ENCODE measurements at regions not wholly inside any gene's neighbourhood (a gene's known extent, or its start where the extent isn't known, plus 50 kb on each side); places are given as distances from the start of the nearest gene placed in this dataset.

DNA sequence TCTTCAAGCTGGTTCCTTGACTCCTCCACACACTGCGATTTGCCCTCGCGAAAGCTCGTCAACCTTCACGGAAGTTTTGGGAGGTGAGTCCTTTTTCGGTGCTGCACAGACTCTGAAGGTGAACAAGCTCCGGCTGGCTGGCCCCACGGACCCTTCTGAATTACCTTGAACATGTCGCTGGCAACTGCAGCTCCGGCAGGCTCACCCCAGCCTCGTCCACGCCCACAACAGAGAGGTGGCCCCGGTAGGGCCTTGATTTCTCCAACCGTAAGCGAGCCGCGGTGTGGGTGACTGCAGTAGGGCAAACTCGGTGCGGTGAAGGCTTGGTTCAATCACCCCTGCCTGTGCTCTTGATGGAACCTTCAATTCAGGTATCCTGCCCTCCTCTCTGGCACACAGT lies 1020.7 kb upstream of the GOT2 start:
- no peak for DNase-seq

DNA sequence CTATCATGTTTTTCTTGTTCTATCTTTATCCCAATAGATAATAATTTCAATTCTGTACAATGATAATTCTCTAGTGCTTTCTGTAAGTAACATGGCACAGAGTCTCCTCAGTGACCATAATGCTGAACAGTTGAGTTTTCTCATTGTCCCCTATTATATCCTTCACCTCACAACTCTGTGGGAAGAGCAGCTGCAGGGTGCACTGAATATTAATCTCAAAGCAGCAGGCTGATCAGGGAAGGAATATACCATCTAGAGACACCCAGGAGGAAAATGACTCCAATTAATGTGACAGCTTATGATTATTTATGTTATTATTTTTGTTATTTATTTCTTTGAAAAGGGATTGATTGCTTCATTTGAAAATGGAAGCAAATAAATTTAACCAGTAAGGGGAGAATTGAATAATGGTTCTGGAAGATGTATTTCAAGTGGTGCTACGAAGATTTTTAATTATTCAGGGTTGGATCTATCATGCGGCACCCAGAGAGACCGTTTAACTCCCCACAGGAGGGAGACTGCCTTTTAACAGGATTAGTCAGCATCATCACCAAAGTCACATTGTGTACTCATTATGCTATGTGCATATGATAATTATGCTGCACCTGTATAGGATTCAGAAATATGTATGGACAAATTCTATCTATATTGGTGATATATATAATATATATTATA lies 1015.7 kb upstream of the GOT2 start:
- DNase-seq = no peak

- no peak for DNase-seq
Measured at GRCh38 chr16:59748531-59748930, 1014.4 kb upstream of the GOT2 start.

- DNase-seq = no peak
Measured at GRCh38 chr16:59743504-59743903, 1009.4 kb upstream of the GOT2 start.

GRCh38 chr16:59740858-59741257 lies 1006.7 kb upstream of the GOT2 start:
- DNase-seq = no peak

DNA sequence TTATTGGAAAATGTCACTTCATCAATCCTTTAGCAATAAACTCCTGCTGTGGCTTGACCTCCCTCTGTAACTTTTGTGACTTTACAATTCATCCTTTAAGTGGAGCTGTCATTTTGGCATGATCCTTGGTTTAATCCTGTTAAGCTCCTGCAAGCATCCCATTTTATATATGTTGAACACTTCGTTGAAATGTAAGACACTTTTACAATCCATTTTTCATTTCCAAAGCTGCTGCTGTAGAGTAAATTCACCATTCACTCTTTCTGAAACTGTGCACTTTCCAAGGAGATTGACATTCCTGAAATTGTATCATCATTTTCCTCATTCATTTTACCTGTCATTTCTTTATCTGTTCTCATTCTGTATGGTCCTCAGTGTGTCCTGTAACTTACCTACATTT lies 1003.2 kb upstream of the GOT2 start:
- DNase-seq = no peak

DNA sequence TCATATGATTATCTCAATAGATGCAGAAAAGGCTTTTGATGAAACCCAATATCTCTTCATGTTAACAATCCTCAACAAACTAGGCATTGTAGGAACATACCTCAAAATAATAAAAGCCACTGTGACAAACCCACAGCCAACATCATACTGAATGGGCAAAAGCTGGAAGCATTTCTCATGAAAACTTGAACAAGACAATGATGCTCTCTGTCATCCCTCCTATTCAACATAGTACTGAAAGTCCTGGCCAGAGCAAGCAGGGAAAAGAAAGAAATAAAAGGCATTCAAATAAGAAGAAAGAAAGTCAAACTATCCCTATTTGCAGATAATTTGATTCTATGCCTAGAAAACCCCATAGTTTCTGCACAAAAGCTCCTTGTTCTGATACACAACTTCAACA lies 999.2 kb upstream of the GOT2 start:
- no peak for DNase-seq

DNA sequence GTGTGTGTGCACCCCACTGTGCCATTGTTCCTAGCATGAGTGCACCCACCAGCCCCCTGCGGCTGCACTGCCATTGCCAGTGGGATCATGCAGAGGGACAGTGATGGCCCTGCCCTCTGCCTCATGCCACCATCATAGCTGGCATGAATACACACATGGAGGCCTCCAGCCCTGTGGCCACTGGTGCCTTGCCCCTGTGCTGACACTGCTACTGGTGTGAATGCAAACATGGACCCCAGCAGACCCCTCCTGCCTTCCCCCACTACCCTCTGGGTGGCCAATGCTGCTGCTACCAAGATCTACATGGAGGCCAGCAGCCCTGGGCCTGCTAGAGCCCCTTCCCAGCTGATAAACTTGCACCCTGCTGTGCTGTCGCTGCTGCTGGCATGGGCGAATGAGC lies 995.5 kb upstream of the GOT2 start:
- no peak for DNase-seq

DNA sequence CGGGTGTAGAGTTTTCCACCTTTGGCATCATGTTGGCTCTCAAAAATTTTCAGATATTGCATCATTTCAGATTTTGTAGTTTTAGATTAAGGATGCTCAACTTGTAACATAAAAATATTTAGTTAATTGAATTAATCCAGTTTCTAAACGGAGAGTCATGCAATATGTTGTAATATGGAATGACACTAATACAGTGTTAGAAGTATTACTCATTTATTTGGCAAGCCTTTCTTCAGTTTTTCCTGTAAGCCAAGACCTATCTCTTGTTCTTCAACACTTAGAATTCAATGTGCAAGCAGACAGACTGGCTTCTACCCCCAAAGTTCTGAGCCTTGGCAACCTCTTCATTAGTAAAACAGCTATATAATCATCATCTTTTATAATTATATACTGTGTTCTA lies 985.0 kb upstream of the GOT2 start:
- no peak for DNase-seq

GRCh38 chr16:59707436-59708226 lies 973.5 kb upstream of the GOT2 start:
- DNase-seq = no peak

DNA sequence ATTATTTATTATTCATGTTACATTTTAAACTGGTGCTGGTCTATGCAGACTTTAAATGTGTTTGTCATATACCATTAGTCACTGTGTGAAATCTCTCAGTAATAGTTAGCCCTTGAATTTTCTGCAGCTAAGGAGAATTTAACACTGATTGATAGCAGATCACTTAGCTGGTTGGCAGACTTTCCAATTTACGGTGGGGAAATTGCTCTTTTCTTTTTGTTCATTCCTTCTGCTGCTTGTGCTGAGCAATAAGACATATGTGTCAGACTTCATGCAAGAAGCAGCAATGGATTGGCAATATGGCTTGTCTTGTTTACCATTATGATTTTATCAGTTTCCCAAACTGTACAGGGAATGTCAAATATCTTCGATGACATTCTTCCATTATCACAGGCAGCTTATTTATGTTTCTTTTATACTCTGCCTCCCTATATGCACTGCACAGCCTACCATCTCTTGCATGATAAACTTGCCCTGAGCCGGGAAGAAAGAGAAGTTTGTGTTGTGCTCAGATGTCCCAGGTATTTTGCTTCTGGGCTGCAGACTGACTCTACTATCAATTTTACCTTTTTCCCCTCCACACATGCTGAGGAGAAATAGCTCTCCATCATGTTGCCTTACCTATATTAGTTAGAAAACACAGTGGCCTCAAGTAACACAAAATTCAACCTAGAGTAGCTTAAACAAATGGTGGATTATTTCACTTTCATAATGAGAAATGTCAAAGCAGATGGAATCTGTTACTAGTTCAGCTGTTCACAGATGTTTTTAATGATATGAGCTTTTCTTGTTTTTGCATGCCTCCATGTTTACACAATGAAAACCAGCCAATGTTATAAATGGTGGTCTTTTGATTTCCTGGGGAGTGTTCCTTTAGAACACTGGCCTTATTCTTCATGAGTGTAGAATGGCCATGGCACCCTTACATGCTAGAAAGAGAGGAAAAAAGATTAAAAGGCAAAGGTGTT lies 968.1 kb upstream of the GOT2 start:
- DNase-seq = no peak

GRCh38 chr16:59699786-59700185 lies 965.7 kb upstream of the GOT2 start:
- no peak for DNase-seq

DNA sequence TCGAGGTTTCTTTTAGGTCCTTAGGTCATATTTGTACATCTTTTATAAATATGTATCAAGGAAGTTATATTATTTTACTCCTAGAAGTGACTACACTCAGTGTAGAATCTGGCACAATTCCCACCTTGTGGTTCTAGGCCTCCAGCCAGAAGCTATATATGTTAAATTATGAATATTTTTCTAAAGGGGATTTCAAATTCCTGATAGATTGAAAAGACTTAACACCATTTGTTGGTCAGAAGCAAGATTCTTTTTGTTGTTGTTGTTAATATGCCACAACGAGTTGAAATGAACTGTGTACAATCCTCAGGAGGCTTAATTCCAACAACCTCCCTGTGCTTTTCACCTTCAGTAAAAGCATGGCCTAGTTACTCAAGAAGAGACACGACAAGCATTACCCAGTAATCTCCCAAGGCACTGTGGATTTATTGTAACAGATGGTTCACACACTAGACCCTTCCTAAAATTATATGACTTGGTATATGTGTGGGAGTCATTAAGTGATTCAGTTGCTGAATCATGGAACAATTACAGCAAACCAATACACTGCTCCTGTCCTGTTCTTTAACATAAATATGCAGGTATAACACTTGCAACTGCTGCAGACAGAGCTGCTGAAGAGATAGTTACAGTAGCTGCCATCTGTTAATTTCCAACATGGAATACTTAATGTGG lies 964.4 kb upstream of the GOT2 start:
- DNase-seq = no peak

DNA sequence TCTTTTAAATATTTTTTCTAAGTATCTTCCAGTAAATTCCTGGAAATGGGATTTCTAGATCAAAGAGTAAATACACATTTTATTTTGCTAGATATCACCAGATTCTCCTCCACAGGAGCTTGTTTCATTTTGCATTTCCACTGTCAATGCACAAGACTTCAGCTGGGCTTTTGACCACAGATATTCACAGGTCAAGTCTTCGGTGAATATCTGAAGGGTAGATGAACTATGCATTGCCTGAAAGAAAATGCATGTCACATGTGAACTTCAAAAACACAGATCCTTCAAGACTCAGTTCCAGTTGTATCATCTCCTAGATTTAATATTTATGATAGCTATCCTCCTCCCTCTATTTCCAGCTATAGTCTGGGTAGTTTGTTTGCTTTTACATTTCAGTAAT lies 963.6 kb upstream of the GOT2 start:
- no peak for DNase-seq

GRCh38 chr16:59697236-59697635 lies 963.1 kb upstream of the GOT2 start:
- no peak for DNase-seq

- DNase-seq = no peak
Measured at GRCh38 chr16:59696495-59696894, 962.4 kb upstream of the GOT2 start.

DNA sequence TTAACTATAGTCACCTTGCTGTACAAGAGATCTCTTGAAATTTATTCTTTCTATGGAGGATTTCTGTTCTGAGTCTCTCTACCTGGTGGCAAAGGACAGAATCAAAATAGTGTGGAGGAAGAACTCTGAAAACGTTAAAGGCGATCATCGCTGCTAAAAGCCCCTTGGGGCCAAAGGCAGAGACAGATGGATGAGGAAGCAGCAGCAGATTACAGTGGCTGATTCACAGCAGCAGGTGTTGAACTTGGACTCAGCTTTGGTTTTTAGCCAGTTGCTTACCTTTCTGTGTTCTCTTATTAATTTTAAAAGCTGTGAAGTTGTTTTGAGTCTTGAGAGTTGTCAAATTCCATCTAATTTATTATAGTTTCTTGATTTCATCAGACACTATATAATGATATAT lies 956.1 kb upstream of the GOT2 start:
- no peak for DNase-seq

DNA sequence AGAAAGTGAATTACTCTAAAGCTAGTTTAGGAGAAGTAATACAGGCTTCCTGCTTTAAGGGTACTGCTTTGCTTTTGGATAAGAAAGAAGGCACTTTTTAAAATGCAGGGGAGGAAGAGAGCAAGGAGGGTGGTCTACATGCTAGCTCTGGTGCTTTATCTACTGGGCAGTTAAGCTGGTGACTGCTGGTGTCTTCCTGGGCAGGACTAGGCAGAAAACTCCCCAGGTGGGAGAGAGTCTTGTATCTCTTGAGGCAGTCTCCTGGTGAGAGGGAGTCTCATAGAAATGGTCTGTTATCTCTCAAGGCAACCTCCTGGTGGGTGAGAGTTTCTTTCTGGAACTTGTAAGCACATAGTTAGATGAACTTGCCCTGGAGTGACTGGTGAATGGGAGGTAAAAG lies 953.9 kb upstream of the GOT2 start:
- DNase-seq = no peak

GRCh38 chr16:59686405-59686804 lies 952.3 kb upstream of the GOT2 start:
- no peak for DNase-seq

- DNase-seq = no peak
Measured at GRCh38 chr16:59684911-59685310, 950.8 kb upstream of the GOT2 start.

GRCh38 chr16:59683709-59684108 lies 949.6 kb upstream of the GOT2 start:
- no peak for DNase-seq

- no peak for DNase-seq
Measured at GRCh38 chr16:59665618-59666220, 931.6 kb upstream of the GOT2 start.

DNA sequence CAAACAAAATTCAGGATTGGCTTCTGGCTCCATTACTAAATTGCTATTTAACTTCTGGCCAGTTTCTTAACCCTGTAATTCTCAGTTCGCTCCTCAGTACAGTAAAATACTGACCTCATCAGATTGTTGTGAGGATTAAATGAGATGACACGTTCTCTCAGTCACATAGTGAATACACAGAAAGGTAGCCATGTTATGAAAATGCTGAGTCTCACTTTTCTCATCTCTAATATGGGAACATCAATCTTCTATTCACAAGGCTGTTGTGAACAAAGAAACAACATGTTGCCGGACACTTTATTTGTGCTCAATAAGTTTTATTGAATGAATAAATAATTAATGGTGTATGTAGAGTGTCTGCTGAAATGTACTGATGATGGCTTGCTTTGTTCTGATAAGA lies 924.5 kb upstream of the GOT2 start:
- no peak for DNase-seq

Data from activated CD8-positive, alpha-beta memory T cell treated with anti-CD3 and anti-CD28 coated beads, Interleukin-2, amount 50 U/mL, for 48 hours (primary cell).